ENCODE measurements at regions not wholly inside any gene's neighbourhood (a gene's known extent, or its start where the extent isn't known, plus 50 kb on each side); places are given as distances from the start of the nearest gene placed in this dataset.

- Histone ChIP-seq H2BK12ac (ENCODE audit: low read length in 2 of 2) (peak overlapping the region in 1 of 2 experiments; percentile 52), H3K4ac (ENCODE audit: low read depth in 1 of 2, low read length in 2 of 2) (peak overlapping the region in 1 of 2 experiments; percentile 61), H3K27ac (ENCODE audit: low read length, poor library complexity, severe bottlenecking) (no peak overlapping the region), H3K4me3 (ENCODE audit: insufficient read depth in 1 of 2, low read depth in 1 of 2, low read length in 2 of 2) (no peak overlapping the region), H2BK120ac (ENCODE audit: low read depth, low read length) (peak overlapping the region; percentile 49), H3K9me3 (ENCODE audit: control insufficient read depth, low read length) (peaks cover 24% of the 10 kb centered on the region), H2BK15ac (ENCODE audit: low read depth, poor library complexity, severe bottlenecking) (no peak overlapping the region), H3K18ac (ENCODE audit: low read depth in 1 of 2, low read length in 2 of 2) (peak overlapping the region; percentile 37 to 84), H2AK5ac (ENCODE audit: low read length, severe bottlenecking) (no peak overlapping the region), H4K91ac (ENCODE audit: low read length) (peak overlapping the region; percentile 98), H3K79me1 (replicated peaks; ENCODE audit: low read length, poor library complexity, severe bottlenecking) (no peaks in the 10 kb centered on the region), H2BK5ac (ENCODE audit: low read depth, low read length, poor library complexity, severe bottlenecking) (no peak overlapping the region), H3K36me3 (ENCODE audit: control insufficient read depth in 1 of 2, insufficient read depth in 2 of 2, low read depth in 1 of 2, low read length in 2 of 2) (peaks cover 0 to 19% of the 10 kb centered on the region in 2 experiments), H3K4me2 (ENCODE audit: low read length, poor library complexity, severe bottlenecking) (no peak overlapping the region), H4K8ac (ENCODE audit: low read length) (peak overlapping the region; percentile 75), H3K9ac (ENCODE audit: low read length) (no peak overlapping the region), H3K23ac (ENCODE audit: low read length in 2 of 2) (no peak overlapping the region), H3K27me3 (ENCODE audit: control insufficient read depth in 1 of 2, insufficient read depth in 1 of 2, low read length in 2 of 2) (no peaks in the 10 kb centered on the region), H2AFZ (ENCODE audit: low read depth, low read length) (peak overlapping the region; percentile 53), H3K4me1 (ENCODE audit: control insufficient read depth, insufficient read depth, low read depth, low read length) (peaks cover 2% of the 10 kb centered on the region), H3K14ac (ENCODE audit: low read length in 2 of 2) (peak overlapping the region in 1 of 2 experiments; percentile 41)
- DNase-seq: peak; percentile 86
- 27% methylated on average over 4 of the region's 6 CpGs for WGBS
Measured at GRCh38 chrX:74119016-74119910, 184.7 kb upstream of the ZCCHC13 start.

- Histone ChIP-seq H2BK120ac (ENCODE audit: low read depth, low read length) (peak overlapping the region; percentile 34), H3K79me1 (replicated peaks; ENCODE audit: low read length, poor library complexity, severe bottlenecking) (no peaks in the 10 kb centered on the region), H4K91ac (ENCODE audit: low read length) (peak overlapping the region; percentile 98), H3K27ac (ENCODE audit: low read length, poor library complexity, severe bottlenecking) (no peak overlapping the region), H2AFZ (ENCODE audit: low read depth, low read length) (peak overlapping the region; percentile 53), H3K23ac (ENCODE audit: low read length in 2 of 2) (no peak overlapping the region), H2BK5ac (ENCODE audit: low read depth, low read length, poor library complexity, severe bottlenecking) (no peak overlapping the region), H3K4me1 (ENCODE audit: control insufficient read depth, insufficient read depth, low read depth, low read length) (peaks cover 2% of the 10 kb centered on the region), H3K36me3 (ENCODE audit: control insufficient read depth in 1 of 2, insufficient read depth in 2 of 2, low read depth in 1 of 2, low read length in 2 of 2) (peaks cover 0 to 19% of the 10 kb centered on the region in 2 experiments), H3K14ac (ENCODE audit: low read length in 2 of 2) (peak overlapping the region in 1 of 2 experiments; percentile 20), H3K4ac (ENCODE audit: low read depth in 1 of 2, low read length in 2 of 2) (peak overlapping the region in 1 of 2 experiments; percentile 61), H3K18ac (ENCODE audit: low read depth in 1 of 2, low read length in 2 of 2) (peak overlapping the region; percentile 37 to 84), H3K4me2 (ENCODE audit: low read length, poor library complexity, severe bottlenecking) (no peak overlapping the region), H3K9ac (ENCODE audit: low read length) (no peak overlapping the region), H3K4me3 (ENCODE audit: insufficient read depth in 1 of 2, low read depth in 1 of 2, low read length in 2 of 2) (no peak overlapping the region), H3K9me3 (ENCODE audit: control insufficient read depth, low read length) (peaks cover 24% of the 10 kb centered on the region), H3K27me3 (ENCODE audit: control insufficient read depth in 1 of 2, insufficient read depth in 1 of 2, low read length in 2 of 2) (no peaks in the 10 kb centered on the region), H2AK5ac (ENCODE audit: low read length, severe bottlenecking) (no peak overlapping the region), H4K8ac (ENCODE audit: low read length) (peak overlapping the region; percentile 75), H2BK15ac (ENCODE audit: low read depth, poor library complexity, severe bottlenecking) (no peak overlapping the region), H2BK12ac (ENCODE audit: low read length in 2 of 2) (peak overlapping the region; percentile 39 to 78)
- DNase-seq: no peak
- 86% methylated on average over 10 of the region's 10 CpGs for WGBS
Measured at GRCh38 chrX:74117962-74118902, 185.7 kb upstream of the ZCCHC13 start.

- DNase-seq: no peak
- Histone ChIP-seq H3K79me1 (replicated peaks; ENCODE audit: low read length, poor library complexity, severe bottlenecking) (no peaks in the 10 kb centered on the region), H2BK15ac (ENCODE audit: low read depth, poor library complexity, severe bottlenecking) (no peak overlapping the region)
Measured at GRCh38 chrX:74111245-74111644, 192.7 kb upstream of the ZCCHC13 start.

GRCh38 chrX:74107666-74108065 is 196.3 kb upstream of the ZCCHC13 start:
- H3K23ac ChIP-seq (ENCODE audit: low read length in 2 of 2): no peak overlapping the region

More at GRCh38 chrX:74111245-74111644, 192.7 kb upstream of the ZCCHC13 start:
- H3K27me3 ChIP-seq (ENCODE audit: control insufficient read depth in 1 of 2, insufficient read depth in 1 of 2, low read length in 2 of 2): peaks cover 0 to 10% of the 10 kb centered on the region in 2 experiments
- H3K36me3 ChIP-seq (ENCODE audit: control insufficient read depth in 1 of 2, insufficient read depth in 2 of 2, low read depth in 1 of 2, low read length in 2 of 2): peaks cover 0 to 5% of the 10 kb centered on the region in 2 experiments
- H2BK12ac ChIP-seq (ENCODE audit: low read length in 2 of 2): no peak overlapping the region
- H2BK5ac ChIP-seq (ENCODE audit: low read depth, low read length, poor library complexity, severe bottlenecking): no peak overlapping the region
- H3K9me3 ChIP-seq (ENCODE audit: control insufficient read depth, low read length): peaks cover 24% of the 10 kb centered on the region
- H2BK120ac ChIP-seq (ENCODE audit: low read depth, low read length): no peak overlapping the region
- H2AK5ac ChIP-seq (ENCODE audit: low read length, severe bottlenecking): no peak overlapping the region
- H3K27ac ChIP-seq (ENCODE audit: low read length, poor library complexity, severe bottlenecking): no peak overlapping the region
- no peak overlapping the region for H2AFZ ChIP-seq (ENCODE audit: low read depth, low read length)
- no peak overlapping the region for H3K18ac ChIP-seq (ENCODE audit: low read depth in 1 of 2, low read length in 2 of 2)
- no peak overlapping the region for H3K23ac ChIP-seq (ENCODE audit: low read length in 2 of 2)
- H3K4me3 ChIP-seq (ENCODE audit: insufficient read depth in 1 of 2, low read depth in 1 of 2, low read length in 2 of 2): no peak overlapping the region
- no peak overlapping the region for H4K91ac ChIP-seq (ENCODE audit: low read length)
- H3K4me1 ChIP-seq (ENCODE audit: control insufficient read depth, insufficient read depth, low read depth, low read length): no peaks in the 10 kb centered on the region
- no peak overlapping the region for H3K9ac ChIP-seq (ENCODE audit: low read length)
- no peak overlapping the region for H3K14ac ChIP-seq (ENCODE audit: low read length in 2 of 2)
- H3K4ac ChIP-seq (ENCODE audit: low read depth in 1 of 2, low read length in 2 of 2): no peak overlapping the region
- no peak overlapping the region for H3K4me2 ChIP-seq (ENCODE audit: low read length, poor library complexity, severe bottlenecking)
- H4K8ac ChIP-seq (ENCODE audit: low read length): no peak overlapping the region

More at GRCh38 chrX:74107666-74108065, 196.3 kb upstream of the ZCCHC13 start:
- DNase-seq: no peak
- Histone ChIP-seq H3K4ac (ENCODE audit: low read depth in 1 of 2, low read length in 2 of 2) (no peak overlapping the region), H2BK120ac (ENCODE audit: low read depth, low read length) (no peak overlapping the region), H3K9me3 (ENCODE audit: control insufficient read depth, low read length) (peaks cover 35% of the 10 kb centered on the region), H3K9ac (ENCODE audit: low read length) (no peak overlapping the region), H3K27me3 (ENCODE audit: control insufficient read depth in 1 of 2, insufficient read depth in 1 of 2, low read length in 2 of 2) (peaks cover 0 to 10% of the 10 kb centered on the region in 2 experiments), H3K4me3 (ENCODE audit: insufficient read depth in 1 of 2, low read depth in 1 of 2, low read length in 2 of 2) (no peak overlapping the region), H2BK15ac (ENCODE audit: low read depth, poor library complexity, severe bottlenecking) (no peak overlapping the region), H4K91ac (ENCODE audit: low read length) (no peak overlapping the region), H2BK12ac (ENCODE audit: low read length in 2 of 2) (no peak overlapping the region), H3K18ac (ENCODE audit: low read depth in 1 of 2, low read length in 2 of 2) (no peak overlapping the region), H2AK5ac (ENCODE audit: low read length, severe bottlenecking) (no peak overlapping the region), H2AFZ (ENCODE audit: low read depth, low read length) (no peak overlapping the region), H3K14ac (ENCODE audit: low read length in 2 of 2) (no peak overlapping the region), H3K36me3 (ENCODE audit: control insufficient read depth in 1 of 2, insufficient read depth in 2 of 2, low read depth in 1 of 2, low read length in 2 of 2) (peaks cover 9 to 11% of the 10 kb centered on the region in 2 experiments), H4K8ac (ENCODE audit: low read length) (no peak overlapping the region), H3K4me2 (ENCODE audit: low read length, poor library complexity, severe bottlenecking) (no peak overlapping the region), H2BK5ac (ENCODE audit: low read depth, low read length, poor library complexity, severe bottlenecking) (no peak overlapping the region), H3K79me1 (replicated peaks; ENCODE audit: low read length, poor library complexity, severe bottlenecking) (no peaks in the 10 kb centered on the region), H3K4me1 (ENCODE audit: control insufficient read depth, insufficient read depth, low read depth, low read length) (peaks cover 3% of the 10 kb centered on the region), H3K27ac (ENCODE audit: low read length, poor library complexity, severe bottlenecking) (no peak overlapping the region)

Measured in mesenchymal stem cell (in vitro differentiated cells and primary cell).